ENCODE measurements at regions not wholly inside any gene's neighbourhood (a gene's known extent, or its start where the extent isn't known, plus 50 kb on each side); places are given as distances from the start of the nearest gene placed in this dataset.
"Not testable (repeated sequence)": the region's sequence is repeated elsewhere in the genome, so short reads cannot be mapped to it uniquely, and the experiment has no call there.

GRCh38 chr18:76708071-76708721, 114.2 kb upstream of the ZNF236 start:
- Histone ChIP-seq H3K4me1 (ENCODE audit: control insufficient read depth, insufficient read depth, low read length) (no peaks in the 10 kb centered on the region), H3K9me3 (ENCODE audit: control insufficient read depth, insufficient read depth, low read depth, low read length) (no peaks in the 10 kb centered on the region), H3K4me3 (ENCODE audit: low read depth, low read length) (no peak overlapping the region), H3K36me3 (ENCODE audit: control insufficient read depth in 2 of 2, insufficient read depth in 1 of 2, low read length in 2 of 2) (no peaks in the 10 kb centered on the region), H3K27ac (ENCODE audit: extremely low read depth, low read depth, low read length) (no peak overlapping the region)
- POLR2A ChIA-PET, result no interaction called here
- CTCF ChIA-PET, result interaction anchor here (0.5 to 3.7 kb wide), 7 partner anchors 13 to 496 kb away, joined by 3 to 96 read pairs (median 5); no protein-coding TSS in a partner anchor
- TF ChIP-seq ZNF423 (tag by site-specific recombination; IDR thresholded peaks at IDR 0.05) (no peak), OSR2 (tag by site-specific recombination; IDR thresholded peaks at IDR 0.05) (no peak), ZNF548 (tag by site-specific recombination; IDR thresholded peaks at IDR 0.05) (no peak), ZNF37A (tag by site-specific recombination; IDR thresholded peaks at IDR 0.05) (no peak), PRDM4 (tag by site-specific recombination; IDR thresholded peaks at IDR 0.05) (no peak), ZNF561 (tag by site-specific recombination; IDR thresholded peaks at IDR 0.05; ENCODE audit: borderline replicate concordance) (no peak)

- Histone ChIP-seq H3K9me3 (ENCODE audit: control insufficient read depth, insufficient read depth, low read depth, low read length) (no peaks in the 10 kb centered on the region), H3K4me3 (ENCODE audit: low read depth, low read length) (no peak overlapping the region), H3K36me3 (ENCODE audit: control insufficient read depth in 2 of 2, insufficient read depth in 1 of 2, low read length in 2 of 2) (no peaks in the 10 kb centered on the region), H3K4me1 (ENCODE audit: control insufficient read depth, insufficient read depth, low read length) (no peaks in the 10 kb centered on the region), H3K27ac (ENCODE audit: extremely low read depth, low read depth, low read length) (no peak overlapping the region)
- ChIA-PET CTCF (interaction anchor here (0.5 to 1.4 kb wide), 5 partner anchors 13 to 495 kb away, joined by 3 to 15 read pairs (median 3); no protein-coding TSS in a partner anchor), POLR2A (no interaction called here)
- TF ChIP-seq OSR2 (tag by site-specific recombination; IDR thresholded peaks at IDR 0.05), result no peak
Measured at GRCh38 chr18:76707534-76707933, 114.8 kb upstream of the ZNF236 start.

- TF ChIP-seq ZNF146 (tag by site-specific recombination; IDR thresholded peaks at IDR 0.05), result peak; percentile 94
- H3K9me3 ChIP-seq (ENCODE audit: control insufficient read depth, insufficient read depth, low read depth, low read length); H3K4me1 ChIP-seq (ENCODE audit: control insufficient read depth, insufficient read depth, low read length); H3K36me3 ChIP-seq (ENCODE audit: control insufficient read depth in 2 of 2, insufficient read depth in 1 of 2, low read length in 2 of 2); POLR2A ChIA-PET; H3K4me3 ChIP-seq (ENCODE audit: low read depth, low read length); H3K27ac ChIP-seq (ENCODE audit: extremely low read depth, low read depth, low read length): not testable (repeated sequence)
- CTCF ChIA-PET, result interaction anchor here (1.4 kb wide), 1 partner anchor 306 kb away, joined by 17 read pairs; no protein-coding TSS in a partner anchor
Measured at GRCh38 chr18:76704589-76704988, 117.8 kb upstream of the ZNF236 start.

- no peak for TF ChIP-seq ZNF518A (tag by site-specific recombination; conservative IDR thresholded peaks at IDR 0.05; ENCODE audit: low read depth)
- Histone ChIP-seq H3K27ac (ENCODE audit: extremely low read depth, low read depth, low read length) (no peak overlapping the region), H3K36me3 (ENCODE audit: control insufficient read depth in 2 of 2, insufficient read depth in 1 of 2, low read length in 2 of 2) (no peaks in the 10 kb centered on the region), H3K9me3 (ENCODE audit: control insufficient read depth, insufficient read depth, low read depth, low read length) (no peaks in the 10 kb centered on the region), H3K4me1 (ENCODE audit: control insufficient read depth, insufficient read depth, low read length) (no peaks in the 10 kb centered on the region), H3K4me3 (ENCODE audit: low read depth, low read length) (no peak overlapping the region)
- CTCF ChIA-PET, result interaction anchor here (0.7 to 2.3 kb wide), 4 partner anchors 10 to 1155 kb away, joined by 3 to 13 read pairs (median 8); no protein-coding TSS in a partner anchor
- POLR2A ChIA-PET, result no interaction called here
Measured at GRCh38 chr18:76699923-76700322, 122.4 kb upstream of the ZNF236 start.

Data from HEK293 (cell line).